ENCODE measurements at regions not wholly inside any gene's neighbourhood (a gene's known extent, or its start where the extent isn't known, plus 50 kb on each side); places are given as distances from the start of the nearest gene placed in this dataset.
A peak's percentile ranks its signal among the peaks of the same experiment; 100 is the strongest.

- DNase-seq (ENCODE audit: low read depth in 1 of 2, low spot score in 1 of 2) = no peak
- no peak overlapping the region for H3K27ac ChIP-seq (replicated peaks)
- H3K27me3 ChIP-seq (ENCODE audit: insufficient read depth, poor library complexity, severe bottlenecking) = no peaks in the 10 kb centered on the region
- TF ChIP-seq, protein P1, sequence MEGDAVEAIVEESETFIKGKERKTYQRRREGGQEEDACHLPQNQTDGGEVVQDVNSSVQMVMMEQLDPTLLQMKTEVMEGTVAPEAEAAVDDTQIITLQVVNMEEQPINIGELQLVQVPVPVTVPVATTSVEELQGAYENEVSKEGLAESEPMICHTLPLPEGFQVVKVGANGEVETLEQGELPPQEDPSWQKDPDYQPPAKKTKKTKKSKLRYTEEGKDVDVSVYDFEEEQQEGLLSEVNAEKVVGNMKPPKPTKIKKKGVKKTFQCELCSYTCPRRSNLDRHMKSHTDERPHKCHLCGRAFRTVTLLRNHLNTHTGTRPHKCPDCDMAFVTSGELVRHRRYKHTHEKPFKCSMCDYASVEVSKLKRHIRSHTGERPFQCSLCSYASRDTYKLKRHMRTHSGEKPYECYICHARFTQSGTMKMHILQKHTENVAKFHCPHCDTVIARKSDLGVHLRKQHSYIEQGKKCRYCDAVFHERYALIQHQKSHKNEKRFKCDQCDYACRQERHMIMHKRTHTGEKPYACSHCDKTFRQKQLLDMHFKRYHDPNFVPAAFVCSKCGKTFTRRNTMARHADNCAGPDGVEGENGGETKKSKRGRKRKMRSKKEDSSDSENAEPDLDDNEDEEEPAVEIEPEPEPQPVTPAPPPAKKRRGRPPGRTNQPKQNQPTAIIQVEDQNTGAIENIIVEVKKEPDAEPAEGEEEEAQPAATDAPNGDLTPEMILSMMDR (IDR thresholded peaks at IDR 0.05; ENCODE audit: insufficient read depth, low read length) = no peak
- TF ChIP-seq SPI1 (IDR thresholded peaks at IDR 0.05; ENCODE audit: borderline replicate concordance, low read depth) = no peak
- no peak for TF ChIP-seq REST (IDR thresholded peaks at IDR 0.05; ENCODE audit: insufficient replicate concordance, low read depth)
- no peak overlapping the region for H3K4me3 ChIP-seq (replicated peaks; ENCODE audit: insufficient read depth, low read length)
These were observed 76.3 kb upstream of the SGK1 start for GRCh38 chr6:134394208-134394607.

- Histone ChIP-seq H3K4me3 (replicated peaks; ENCODE audit: insufficient read depth, low read length) (no peak overlapping the region), H3K27me3 (ENCODE audit: insufficient read depth, poor library complexity, severe bottlenecking) (no peaks in the 10 kb centered on the region), H3K27ac (replicated peaks) (no peak overlapping the region)
- no peak for TF ChIP-seq SPI1 (IDR thresholded peaks at IDR 0.05; ENCODE audit: borderline replicate concordance, low read depth)
- TF ChIP-seq GABPA (IDR thresholded peaks at IDR 0.05; ENCODE audit: low read depth) = no peak
- TF ChIP-seq, protein P1 (IDR thresholded peaks at IDR 0.05; ENCODE audit: insufficient read depth, low read length) = no peak
- TF ChIP-seq POLR2AphosphoS5 (IDR thresholded peaks at IDR 0.05; ENCODE audit: low read depth) = no peak
- no peak for TF ChIP-seq REST (IDR thresholded peaks at IDR 0.05; ENCODE audit: insufficient replicate concordance, low read depth)
- no peak for DNase-seq (ENCODE audit: low read depth in 1 of 2, low spot score in 1 of 2)
These were observed 73.3 kb upstream of the SGK1 start for GRCh38 chr6:134391205-134391604.

DNA sequence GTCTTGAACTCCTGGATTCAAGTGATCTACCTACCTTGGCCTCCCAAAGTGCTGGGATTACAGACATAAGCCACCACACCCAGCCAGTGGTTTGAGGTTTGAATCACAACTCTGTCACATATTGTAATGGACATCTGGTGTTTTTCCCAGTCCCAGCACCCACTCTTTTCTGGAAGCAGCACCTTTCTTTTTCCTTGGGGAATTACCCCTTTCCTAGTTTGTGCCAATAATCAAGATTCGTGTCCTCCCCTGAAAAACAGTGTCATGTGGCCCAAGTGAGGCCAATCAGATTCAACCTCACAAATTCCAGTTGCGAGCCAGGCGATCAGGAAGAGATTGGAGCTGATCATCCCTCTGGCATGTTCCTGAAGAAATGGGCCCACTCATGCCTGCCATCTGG is 71.7 kb upstream of the SGK1 start:
- TF ChIP-seq GABPA (IDR thresholded peaks at IDR 0.05; ENCODE audit: low read depth) = no peak
- TF ChIP-seq SPI1 (IDR thresholded peaks at IDR 0.05; ENCODE audit: borderline replicate concordance, low read depth) = no peak
- TF ChIP-seq, protein P1 (IDR thresholded peaks at IDR 0.05; ENCODE audit: insufficient read depth, low read length) = no peak
- TF ChIP-seq REST (IDR thresholded peaks at IDR 0.05; ENCODE audit: insufficient replicate concordance, low read depth) = no peak
- TF ChIP-seq POLR2AphosphoS5 (IDR thresholded peaks at IDR 0.05; ENCODE audit: low read depth) = no peak
- no peak overlapping the region for H3K4me3 ChIP-seq (replicated peaks; ENCODE audit: insufficient read depth, low read length)
- 0 out of 2 replicates have a peak overlapping the region, but pooled peaks have one; percentile 17 for H3K27ac ChIP-seq (replicated peaks)
- no peak for DNase-seq (ENCODE audit: low read depth in 1 of 2, low spot score in 1 of 2)
- no peaks in the 10 kb centered on the region for H3K27me3 ChIP-seq (ENCODE audit: insufficient read depth, poor library complexity, severe bottlenecking)

All from HL-60 (cell line).